WERI-Rb-1 (cell line): ENCODE measurements at regions not wholly inside any gene's neighbourhood (a gene's known extent, or its start where the extent isn't known, plus 50 kb on each side); places are given as distances from the start of the nearest gene placed in this dataset.

Experiments used
- DNase-seq: peaks from one replicate; pipeline ENCODE4 v3.0.0-alpha.2; 2020
- H3K27ac ChIP-seq: fragments of 250-450 bp; sonication (Bioruptor Pico); 2 replicates; pipeline ENCODE4 v1.5.1; 2020; ENCODE audit warnings: mild to moderate bottlenecking, moderate library complexity
- H3K27me3 ChIP-seq: fragments of 250-450 bp; sonication (Bioruptor Pico); 2 replicates; pipeline ENCODE4 v1.5.1; 2021; ENCODE audit warnings: mild to moderate bottlenecking, low read depth, moderate library complexity; ENCODE audit not compliant: insufficient read depth, severe bottlenecking
- H3K36me3 ChIP-seq: fragments of 250-450 bp; sonication (Bioruptor Pico); 2 replicates; pipeline ENCODE4 v1.5.1; 2020; ENCODE audit warnings: mild to moderate bottlenecking, moderate library complexity
- H3K4me3 ChIP-seq: 2 replicates; pipeline ENCODE4 v1.5.1; 2011; ENCODE audit warnings: low read depth, mild to moderate bottlenecking, control low read depth, low read length
- H3K9me3 ChIP-seq: fragments of 250-450 bp; sonication (Bioruptor Pico); 2 replicates; pipeline ENCODE4 v1.5.1; 2021; ENCODE audit warnings: mild to moderate bottlenecking, moderate library complexity; ENCODE audit not compliant: severe bottlenecking
- CTCF ChIP-seq: IDR thresholded peaks from 2 replicates; pipeline ENCODE4 v1.5.1; 2011; ENCODE audit warnings: low read depth, mild to moderate bottlenecking, control low read depth, inconsistent platforms, low read length

- Histone ChIP-seq H3K9me3 (no peaks in the 10 kb centered on the region), H3K36me3 (no peaks in the 10 kb centered on the region), H3K27me3 (no peaks in the 10 kb centered on the region), H3K27ac (peak overlapping the region; percentile 19; the same call in 1 of the 2 replicates), H3K4me3 (peak overlapping the region; percentile 46)
- DNase-seq: peak; percentile 75
- TF ChIP-seq CTCF: no peak
Measured at GRCh38 chr3:186413615-186414415, 51.8 kb upstream of the DGKG start.

GRCh38 chr3:186411994-186412393 lies 50.0 kb upstream of the DGKG start:
- no peaks in the 10 kb centered on the region for H3K9me3 ChIP-seq
- H3K27me3 ChIP-seq: no peaks in the 10 kb centered on the region
- DNase-seq: no peak
- H3K36me3 ChIP-seq: no peaks in the 10 kb centered on the region
- no peak for TF ChIP-seq CTCF
- H3K4me3 ChIP-seq: no peak overlapping the region
- H3K27ac ChIP-seq: no peak overlapping the region
